Endothelial cell of umbilical vein (primary cell): ENCODE measurements at regions not wholly inside any gene's neighbourhood (a gene's known extent, or its start where the extent isn't known, plus 50 kb on each side); places are given as distances from the start of the nearest gene placed in this dataset.

ENCODE experiments used
- BruUV-seq: library from RNA; stranded (reverse); fragments of 400-500 nt; replicated peaks from 2 replicates; lab custom pipeline; 2021; lab: Mats Ljungman, UMichigan
- CTCF ChIA-PET: fragments of 300-600, 350-600 bp; sonication (Branson Sonifier 250); formaldehyde crosslinking; loops from one replicate; lab custom pipeline; 2021; ENCODE audit warnings: antibody characterized with exemption, inconsistent platforms; lab: Charles Lee
- POLR2A ChIA-PET: fragments of 300-600, 350-600 bp; sonication (Branson Sonifier 250); formaldehyde crosslinking; loops from one replicate; lab custom pipeline; 2021; ENCODE audit warnings: antibody characterized with exemption, inconsistent platforms; lab: Charles Lee
- DNase-seq: peaks from one replicate; pipeline ENCODE4 v3.0.0-alpha.2; 2011; ENCODE audit warnings: low read depth, low spot score
- FAIRE-seq: peaks from 2 replicates; lab custom pipeline; 2011; peaks lifted over from hg19 to GRCh38; lab: Jason Lieb, UNC
- H2AFZ ChIP-seq: 2 replicates; pipeline ENCODE4 v1.6.0; 2012; ENCODE audit warnings: low read depth, low read length, control low read depth, inconsistent platforms
- H3K27ac ChIP-seq: 2 replicates; pipeline ENCODE4 v1.5.1; 2011; ENCODE audit warnings: low read depth, mild to moderate bottlenecking, control low read depth, low read length, moderate library complexity; ENCODE audit not compliant: insufficient read depth
- H3K27me3 ChIP-seq, 2 experiments: 2 replicates each; pipeline versions ENCODE4 v1.6.0 to v1.6.1; 2011; ENCODE audit warnings: low read length in 2 of 2, mixed read lengths in 1 of 2; ENCODE audit not compliant: control insufficient read depth in 2 of 2, insufficient read depth in 2 of 2
- H3K36me3 ChIP-seq, 2 experiments: 2 replicates in 1 of 2; 3 replicates in 1 of 2; pipeline ENCODE4 v1.5.1; 2011; ENCODE audit warnings: low read length in 2 of 2, mild to moderate bottlenecking in 1 of 2, moderate library complexity in 1 of 2; ENCODE audit not compliant: control insufficient read depth in 2 of 2, insufficient read depth in 2 of 2; ENCODE audit errors: extremely low read depth in 1 of 2
- H3K4me1 ChIP-seq: 3 replicates; pipeline ENCODE4 v1.5.1; 2011; ENCODE audit warnings: mild to moderate bottlenecking, low read length; ENCODE audit not compliant: control insufficient read depth, insufficient read depth; ENCODE audit errors: extremely low read depth
- H3K4me2 ChIP-seq: 2 replicates; pipeline ENCODE4 v1.6.1; 2011; ENCODE audit warnings: low read length, control low read depth, mixed read lengths; ENCODE audit not compliant: insufficient read depth
- H3K4me3 ChIP-seq, 3 experiments: fragments of 200-600 bp in 1 of 3; sonication (generic), shearing (Covaris generic) in 1 of 3; replicated peaks in 1 of 3; 2 replicates each; pipeline ENCODE4 v1.5.1; 2011 to 2016; ENCODE audit warnings: control low read depth in 3 of 3, low read length in 3 of 3, mild to moderate bottlenecking in 2 of 3, inconsistent platforms in 1 of 3, low read depth in 1 of 3, moderate library complexity in 1 of 3; ENCODE audit not compliant: insufficient read depth in 1 of 3
- H3K79me2 ChIP-seq: 2 replicates; pipeline ENCODE4 v1.6.0; 2012; ENCODE audit warnings: low read length, inconsistent platforms; ENCODE audit not compliant: control insufficient read depth, insufficient read depth
- H3K9ac ChIP-seq: replicated peaks from 2 replicates; pipeline ENCODE3; 2011; ENCODE audit warnings: low read length, control low read depth; ENCODE audit not compliant: insufficient read depth; ENCODE audit errors: extremely low read depth
- H3K9me1 ChIP-seq: replicated peaks from 3 replicates; pipeline ENCODE4 v1.6.0; 2011; ENCODE audit warnings: mild to moderate bottlenecking, low read length; ENCODE audit not compliant: control insufficient read depth, insufficient read depth; ENCODE audit errors: extremely low read depth
- H3K9me3 ChIP-seq: replicated peaks from 2 replicates; pipeline ENCODE4 v1.5.1; 2012; ENCODE audit warnings: low read length, inconsistent platforms; ENCODE audit not compliant: control insufficient read depth, insufficient read depth
- H4K20me1 ChIP-seq: replicated peaks from 2 replicates; pipeline ENCODE3; 2011; ENCODE audit warnings: mild to moderate bottlenecking, low read length; ENCODE audit not compliant: control insufficient read depth, insufficient read depth; ENCODE audit errors: extremely low read depth
- EZH2 ChIP-seq: IDR thresholded peaks from 2 replicates; pipeline ENCODE4 v1.6.1; 2012; ENCODE audit warnings: borderline replicate concordance, low read depth, mild to moderate bottlenecking, moderate library complexity, low read length, inconsistent platforms; ENCODE audit not compliant: severe bottlenecking
- FOS ChIP-seq: IDR thresholded peaks from 2 replicates; pipeline ENCODE4 v1.6.1; 2011; ENCODE audit warnings: mild to moderate bottlenecking, low read length, moderate library complexity, borderline replicate concordance; ENCODE audit not compliant: insufficient read depth
- GATA2 ChIP-seq: IDR thresholded peaks from 2 replicates; pipeline ENCODE4 v1.7.0; 2011; ENCODE audit warnings: low read depth, mild to moderate bottlenecking, moderate library complexity, mixed read lengths, low read length; ENCODE audit not compliant: insufficient read length, insufficient read depth
- JUN ChIP-seq: IDR thresholded peaks from 2 replicates; pipeline ENCODE4 v1.6.1; 2011; ENCODE audit warnings: borderline replicate concordance, low read depth; ENCODE audit not compliant: insufficient read length, insufficient read depth
- MYC ChIP-seq: IDR thresholded peaks from one replicate; pipeline ENCODE4 v1.6.1; 2011; ENCODE audit warnings: mild to moderate bottlenecking, low read depth, low read length
- POLR2A ChIP-seq: IDR thresholded peaks from 2 replicates; pipeline ENCODE4 v1.6.1; 2012; ENCODE audit warnings: low read depth, mild to moderate bottlenecking, control low read depth, low read length
- POLR2AphosphoS5 ChIP-seq: IDR thresholded peaks from 2 replicates; pipeline ENCODE4 v1.6.1; 2012; ENCODE audit warnings: low read depth, mild to moderate bottlenecking, control low read depth, low read length, moderate library complexity; ENCODE audit not compliant: insufficient read depth
- dilution Hi-C: fragments of 300-500 bp; cut with MboI; formaldehyde crosslinking; loops from one replicate; pipeline ENCODE4 v1.15.0; 2019; ENCODE audit warnings: low sequenced_read_pairs; ENCODE audit not compliant: extremely low pct_ligation_motif_present
- intact Hi-C: fragments of 100-400 bp; cut with micrococcal nuclease; formaldehyde crosslinking; loops from one replicate; pipeline ENCODE4 v1.10.0; 2022
- TF ChIP-seq, protein P1 (sequence below): IDR thresholded peaks from 2 replicates; pipeline ENCODE4 v1.6.1; 2011; ENCODE audit not compliant: insufficient read depth, insufficient read length
- TF ChIP-seq, protein P2 (sequence below), 2 donors: IDR thresholded peaks; 1 replicate in 1 of 2; 2 replicates in 1 of 2; pipeline ENCODE4 v1.5.1; 2011; ENCODE audit warnings: low read length in 2 of 2, mild to moderate bottlenecking in 2 of 2, moderate library complexity in 2 of 2, control low read depth in 1 of 2, inconsistent platforms in 1 of 2, low read depth in 1 of 2; ENCODE audit not compliant: insufficient read depth in 1 of 2; ENCODE audit errors: extremely low read depth in 1 of 2

DNA sequence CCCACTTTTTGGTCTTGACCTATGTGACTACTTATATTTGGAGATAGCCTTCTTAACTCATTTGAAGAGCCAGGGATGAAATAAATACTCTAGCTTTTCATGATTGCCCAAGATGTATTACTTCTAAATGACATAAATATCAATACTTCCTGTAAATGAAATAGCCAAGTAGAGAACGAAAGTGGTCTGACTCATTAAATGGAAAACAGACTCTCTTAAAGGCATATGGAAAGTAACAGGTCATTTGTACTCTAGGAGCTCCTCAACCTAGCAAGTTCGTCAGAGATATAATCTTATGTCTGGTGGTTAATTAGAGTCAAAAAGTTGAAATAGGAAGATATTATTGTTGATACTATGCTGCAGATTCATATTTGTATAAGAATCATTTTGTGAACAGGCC lies 1105.4 kb downstream of the TUSC7 start:
- intact Hi-C loops (no loop called here), dilution Hi-C loops (no loop called here)
- Histone ChIP-seq H3K79me2 (no peaks in the 10 kb centered on the region), H3K27ac (no peak overlapping the region), H3K4me1 (no peaks in the 10 kb centered on the region), H3K4me2 (no peak overlapping the region), H3K9ac (no peak overlapping the region), H3K36me3 (no peaks in the 10 kb centered on the region), H2AFZ (no peak overlapping the region), H3K27me3 (no peaks in the 10 kb centered on the region), H4K20me1 (no peaks in the 10 kb centered on the region), H3K9me1 (no peaks in the 10 kb centered on the region), H3K4me3 (no peak overlapping the region), H3K9me3 (no peaks in the 10 kb centered on the region)
- FAIRE-seq (no peak), DNase-seq (no peak)
- ChIA-PET CTCF (no interaction called here), POLR2A (no interaction called here)
- TF ChIP-seq, protein P1, sequence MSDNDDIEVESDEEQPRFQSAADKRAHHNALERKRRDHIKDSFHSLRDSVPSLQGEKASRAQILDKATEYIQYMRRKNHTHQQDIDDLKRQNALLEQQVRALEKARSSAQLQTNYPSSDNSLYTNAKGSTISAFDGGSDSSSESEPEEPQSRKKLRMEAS: no peak
- TF ChIP-seq POLR2AphosphoS5: no peak
- TF ChIP-seq GATA2: no peak
- TF ChIP-seq JUN: no peak
- no peak for TF ChIP-seq EZH2
- TF ChIP-seq FOS: no peak
- no peak for TF ChIP-seq MYC
- TF ChIP-seq, protein P2, sequence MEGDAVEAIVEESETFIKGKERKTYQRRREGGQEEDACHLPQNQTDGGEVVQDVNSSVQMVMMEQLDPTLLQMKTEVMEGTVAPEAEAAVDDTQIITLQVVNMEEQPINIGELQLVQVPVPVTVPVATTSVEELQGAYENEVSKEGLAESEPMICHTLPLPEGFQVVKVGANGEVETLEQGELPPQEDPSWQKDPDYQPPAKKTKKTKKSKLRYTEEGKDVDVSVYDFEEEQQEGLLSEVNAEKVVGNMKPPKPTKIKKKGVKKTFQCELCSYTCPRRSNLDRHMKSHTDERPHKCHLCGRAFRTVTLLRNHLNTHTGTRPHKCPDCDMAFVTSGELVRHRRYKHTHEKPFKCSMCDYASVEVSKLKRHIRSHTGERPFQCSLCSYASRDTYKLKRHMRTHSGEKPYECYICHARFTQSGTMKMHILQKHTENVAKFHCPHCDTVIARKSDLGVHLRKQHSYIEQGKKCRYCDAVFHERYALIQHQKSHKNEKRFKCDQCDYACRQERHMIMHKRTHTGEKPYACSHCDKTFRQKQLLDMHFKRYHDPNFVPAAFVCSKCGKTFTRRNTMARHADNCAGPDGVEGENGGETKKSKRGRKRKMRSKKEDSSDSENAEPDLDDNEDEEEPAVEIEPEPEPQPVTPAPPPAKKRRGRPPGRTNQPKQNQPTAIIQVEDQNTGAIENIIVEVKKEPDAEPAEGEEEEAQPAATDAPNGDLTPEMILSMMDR (IDR thresholded peaks at IDR 0.05; ENCODE audit: extremely low read depth in 1 of 2, insufficient read depth in 1 of 2, low read depth in 1 of 2, low read length in 2 of 2): no peak
- TF ChIP-seq POLR2A: no peak
- no TSS peak for BruUV-seq
